ENCODE measurements at regions not wholly inside any gene's neighbourhood (a gene's known extent, or its start where the extent isn't known, plus 50 kb on each side); places are given as distances from the start of the nearest gene placed in this dataset.

GRCh38 chr4:175198056-175198455, 279.9 kb downstream of the ADAM29 start:
- CTCF ChIA-PET: interaction anchor here (1.4 kb wide), 1 partner anchor 37 kb away, joined by 3 read pairs; no protein-coding TSS in a partner anchor
- no peak for TF ChIP-seq CTCF (IDR thresholded peaks at IDR 0.05; ENCODE audit: control extremely low read depth, extremely low read depth, low read depth, missing control alignments)
- POLR2A ChIA-PET: no interaction called here
- no peak for DNase-seq (ENCODE audit: extremely low spot score)

- POLR2A ChIA-PET: no interaction called here
- no peak for DNase-seq (ENCODE audit: extremely low spot score)
- TF ChIP-seq CTCF (IDR thresholded peaks at IDR 0.05; ENCODE audit: control extremely low read depth, extremely low read depth, low read depth, missing control alignments): no peak
- CTCF ChIA-PET: no interaction called here
Observed at GRCh38 chr4:175215208-175215607, 297.1 kb downstream of the ADAM29 start.

GRCh38 chr4:175215657-175216056, 297.5 kb downstream of the ADAM29 start:
- CTCF ChIA-PET: no interaction called here
- POLR2A ChIA-PET: no interaction called here
- DNase-seq (ENCODE audit: extremely low spot score): no peak
- no peak for TF ChIP-seq CTCF (IDR thresholded peaks at IDR 0.05; ENCODE audit: control extremely low read depth, extremely low read depth, low read depth, missing control alignments)

- TF ChIP-seq CTCF (IDR thresholded peaks at IDR 0.05; ENCODE audit: control extremely low read depth, extremely low read depth, low read depth, missing control alignments): no peak
- ChIA-PET CTCF (interaction anchor here (0.9 kb wide), 1 partner anchor 10 kb away, joined by 3 read pairs; no protein-coding TSS in a partner anchor), POLR2A (no interaction called here)
- DNase-seq (ENCODE audit: extremely low spot score): no peak
Observed at GRCh38 chr4:175229154-175229553, 311.0 kb downstream of the ADAM29 start.

- no peak for DNase-seq (ENCODE audit: extremely low spot score)
- ChIA-PET POLR2A (no interaction called here), CTCF (interaction anchor here (1.4 kb wide), 1 partner anchor 10 kb away, joined by 3 read pairs; no protein-coding TSS in a partner anchor)
- TF ChIP-seq CTCF (IDR thresholded peaks at IDR 0.05; ENCODE audit: control extremely low read depth, extremely low read depth, low read depth, missing control alignments): no peak
Observed at GRCh38 chr4:175234162-175234561, 316.0 kb downstream of the ADAM29 start.

- ChIA-PET POLR2A (no interaction called here), CTCF (no interaction called here)
- no peak for TF ChIP-seq CTCF (IDR thresholded peaks at IDR 0.05; ENCODE audit: control extremely low read depth, extremely low read depth, low read depth, missing control alignments)
- no peak for DNase-seq (ENCODE audit: extremely low spot score)
Observed at GRCh38 chr4:175238827-175239517, 320.8 kb downstream of the ADAM29 start.

Measured in GM10248 (cell line).